ENCODE measurements at regions not wholly inside any gene's neighbourhood (a gene's known extent, or its start where the extent isn't known, plus 50 kb on each side); places are given as distances from the start of the nearest gene placed in this dataset.

GRCh38 chr13:108437496-108437895 is 168.0 kb downstream of the TNFSF13B start:
- DNase-seq (ENCODE audit: low spot score) = no peak

GRCh38 chr13:108439556-108439955 is 170.0 kb downstream of the TNFSF13B start:
- DNase-seq (ENCODE audit: low spot score) = no peak

- no peak for DNase-seq (ENCODE audit: low spot score)
Measured at GRCh38 chr13:108444448-108444847, 174.9 kb downstream of the TNFSF13B start.

- DNase-seq (ENCODE audit: low spot score) = no peak
Measured at GRCh38 chr13:108448891-108449290, 179.4 kb downstream of the TNFSF13B start.

- DNase-seq (ENCODE audit: low spot score) = no peak
Measured at GRCh38 chr13:108451121-108451520, 178.3 kb upstream of the MYO16 start.

GRCh38 chr13:108455320-108455719 is 174.1 kb upstream of the MYO16 start:
- DNase-seq (ENCODE audit: low spot score) = no peak

GRCh38 chr13:108460043-108460442 is 169.4 kb upstream of the MYO16 start:
- no peak for DNase-seq (ENCODE audit: low spot score)

GRCh38 chr13:108460746-108461145 is 168.7 kb upstream of the MYO16 start:
- no peak for DNase-seq (ENCODE audit: low spot score)

- DNase-seq (ENCODE audit: low spot score) = no peak
Measured at GRCh38 chr13:108463340-108463739, 166.1 kb upstream of the MYO16 start.

- no peak for DNase-seq (ENCODE audit: low spot score)
Measured at GRCh38 chr13:108470921-108471320, 158.5 kb upstream of the MYO16 start.

- DNase-seq (ENCODE audit: low spot score) = no peak
Measured at GRCh38 chr13:108475181-108475580, 154.2 kb upstream of the MYO16 start.

- DNase-seq (ENCODE audit: low spot score) = no peak
Measured at GRCh38 chr13:108477376-108477775, 152.0 kb upstream of the MYO16 start.

- DNase-seq (ENCODE audit: low spot score) = no peak
Measured at GRCh38 chr13:108478179-108478578, 151.2 kb upstream of the MYO16 start.

- no peak for DNase-seq (ENCODE audit: low spot score)
Measured at GRCh38 chr13:108483981-108484380, 145.4 kb upstream of the MYO16 start.

- no peak for DNase-seq (ENCODE audit: low spot score)
Measured at GRCh38 chr13:108486096-108486495, 143.3 kb upstream of the MYO16 start.

- peak; percentile 69 for DNase-seq (ENCODE audit: low spot score)
Measured at GRCh38 chr13:108494991-108495645, 134.3 kb upstream of the MYO16 start.

GRCh38 chr13:108495646-108496361 is 133.6 kb upstream of the MYO16 start:
- DNase-seq (ENCODE audit: low spot score) = peak; percentile 69

GRCh38 chr13:108496362-108497210 is 132.8 kb upstream of the MYO16 start:
- peak; percentile 49 for DNase-seq (ENCODE audit: low spot score)

GRCh38 chr13:108500711-108501110 is 128.7 kb upstream of the MYO16 start:
- no peak for DNase-seq (ENCODE audit: low spot score)

- DNase-seq (ENCODE audit: low spot score) = no peak
Measured at GRCh38 chr13:108508263-108508662, 121.1 kb upstream of the MYO16 start.

GRCh38 chr13:108525827-108526226 is 103.6 kb upstream of the MYO16 start:
- no peak for DNase-seq (ENCODE audit: low spot score)

- no peak for DNase-seq (ENCODE audit: low spot score)
Measured at GRCh38 chr13:108526286-108526685, 103.1 kb upstream of the MYO16 start.

GRCh38 chr13:108527844-108528243 is 101.6 kb upstream of the MYO16 start:
- DNase-seq (ENCODE audit: low spot score) = no peak

All from ecto neural progenitor cell (in vitro differentiated cells).